Natural killer cell (primary cell): ENCODE measurements at regions not wholly inside any gene's neighbourhood (a gene's known extent, or its start where the extent isn't known, plus 50 kb on each side); places are given as distances from the start of the nearest gene placed in this dataset.

ENCODE experiments used
- ATAC-seq, 3 donors: fragments of 150-1000 bp in 2 of 3; fragments of 200-7000 bp in 1 of 3; cut with Tn5 transposase; 1 replicate in 1 of 3; 2 replicates in 2 of 3; pipeline ENCODE4 v1.10.0; 2021; ENCODE audit warnings: mild to moderate bottlenecking in 2 of 3, moderate library complexity in 2 of 3
- DNase-seq, 2 donors: peaks; one replicate each; pipeline versions ENCODE4 v3.0.0 to v3.0.0-alpha.2; 2013 to 2021; ENCODE audit warnings: mixed read lengths in 1 of 2
- H3K27ac ChIP-seq: one replicate; pipeline ENCODE4 v1.5.1; 2013; ENCODE audit warnings: mild to moderate bottlenecking, low read length
- H3K27me3 ChIP-seq: one replicate; pipeline ENCODE4 v1.6.1; 2013; ENCODE audit warnings: low read length; ENCODE audit not compliant: control insufficient read depth, insufficient read depth
- H3K36me3 ChIP-seq: one replicate; pipeline ENCODE4 v1.6.1; 2013; ENCODE audit warnings: low read length; ENCODE audit not compliant: control insufficient read depth, insufficient read depth
- H3K4me1 ChIP-seq: one replicate; pipeline ENCODE4 v1.6.1; 2013; ENCODE audit warnings: low read length; ENCODE audit not compliant: control insufficient read depth, insufficient read depth
- H3K4me3 ChIP-seq: one replicate; pipeline ENCODE4 v1.5.1; 2013; ENCODE audit warnings: low read length
- H3K9me3 ChIP-seq: one replicate; pipeline ENCODE4 v1.6.1; 2013; ENCODE audit warnings: low read length; ENCODE audit not compliant: control insufficient read depth, insufficient read depth
- H3K27ac Mint-ChIP-seq, 2 donors: one replicate each; pipeline ENCODE4 v1.8.0; 2022; ENCODE audit warnings: mild to moderate bottlenecking in 2 of 2, mixed read lengths in 2 of 2, moderate library complexity in 1 of 2
- H3K27me3 Mint-ChIP-seq, 2 donors: one replicate each; pipeline ENCODE4 v1.8.0; 2022; ENCODE audit warnings: low read depth in 2 of 2, mixed read lengths in 2 of 2
- H3K36me3 Mint-ChIP-seq: one replicate; pipeline ENCODE4 v1.8.0; 2022; ENCODE audit warnings: mixed read lengths
- H3K4me1 Mint-ChIP-seq, 2 donors: one replicate each; pipeline ENCODE4 v1.8.0; 2022; ENCODE audit warnings: mixed read lengths in 2 of 2
- H3K4me3 Mint-ChIP-seq: one replicate; pipeline ENCODE4 v1.8.0; 2022; ENCODE audit warnings: mild to moderate bottlenecking, moderate library complexity, mixed read lengths
- H3K9me3 Mint-ChIP-seq, 2 donors: one replicate each; pipeline ENCODE4 v1.8.0; 2022; ENCODE audit warnings: mixed read lengths in 2 of 2
- WGBS: methylation state at CpG from one replicate; pipeline ENCODE4 v1.1.7; 2013; ENCODE audit warnings: missing lambda C conversion rate; ENCODE audit not compliant: insufficient coverage; 5-methylcytosine and 5-hydroxymethylcytosine counted together
- intact Hi-C: fragments of 100-400 bp; cut with micrococcal nuclease; formaldehyde crosslinking; loops from one replicate; pipeline ENCODE4 v1.14.2; 2022
- TF ChIP-seq, protein P1 (sequence below): fragments of 200-600 bp; IDR thresholded peaks from one replicate; pipeline ENCODE4 v1.8.0; 2022; ENCODE audit warnings: antibody characterized with exemption

DNA sequence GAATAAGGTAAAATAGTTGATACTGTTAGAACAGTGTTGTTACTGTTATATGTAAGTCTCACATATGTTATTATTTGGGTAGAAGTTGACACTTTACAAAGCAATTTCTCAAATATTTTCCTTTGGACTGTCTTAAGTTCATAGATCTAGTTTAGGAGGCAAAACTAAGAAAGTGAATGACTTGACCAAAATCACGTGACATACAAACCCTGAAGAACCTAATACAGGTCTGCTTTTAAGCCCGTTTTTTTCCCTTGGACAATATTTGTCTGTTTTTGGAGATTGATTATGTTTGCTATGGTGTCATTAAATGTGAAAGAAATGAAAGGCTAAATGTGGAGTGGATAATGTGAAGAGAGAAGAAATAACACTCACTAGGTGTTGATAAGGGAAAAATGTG lies 644.9 kb upstream of the PITX2 start:
- Histone ChIP-seq H3K4me1 (no peaks in the 10 kb centered on the region), H3K4me3 (no peak overlapping the region), H3K9me3 (no peaks in the 10 kb centered on the region), H3K27me3 (no peaks in the 10 kb centered on the region), H3K27ac (no peak overlapping the region), H3K36me3 (no peaks in the 10 kb centered on the region)
- intact Hi-C loops, result no loop called here
- H3K4me1 Mint-ChIP-seq, result no peaks in the 10 kb centered on the region
- H3K27me3 Mint-ChIP-seq, result no peaks in the 10 kb centered on the region
- TF ChIP-seq, protein P1, sequence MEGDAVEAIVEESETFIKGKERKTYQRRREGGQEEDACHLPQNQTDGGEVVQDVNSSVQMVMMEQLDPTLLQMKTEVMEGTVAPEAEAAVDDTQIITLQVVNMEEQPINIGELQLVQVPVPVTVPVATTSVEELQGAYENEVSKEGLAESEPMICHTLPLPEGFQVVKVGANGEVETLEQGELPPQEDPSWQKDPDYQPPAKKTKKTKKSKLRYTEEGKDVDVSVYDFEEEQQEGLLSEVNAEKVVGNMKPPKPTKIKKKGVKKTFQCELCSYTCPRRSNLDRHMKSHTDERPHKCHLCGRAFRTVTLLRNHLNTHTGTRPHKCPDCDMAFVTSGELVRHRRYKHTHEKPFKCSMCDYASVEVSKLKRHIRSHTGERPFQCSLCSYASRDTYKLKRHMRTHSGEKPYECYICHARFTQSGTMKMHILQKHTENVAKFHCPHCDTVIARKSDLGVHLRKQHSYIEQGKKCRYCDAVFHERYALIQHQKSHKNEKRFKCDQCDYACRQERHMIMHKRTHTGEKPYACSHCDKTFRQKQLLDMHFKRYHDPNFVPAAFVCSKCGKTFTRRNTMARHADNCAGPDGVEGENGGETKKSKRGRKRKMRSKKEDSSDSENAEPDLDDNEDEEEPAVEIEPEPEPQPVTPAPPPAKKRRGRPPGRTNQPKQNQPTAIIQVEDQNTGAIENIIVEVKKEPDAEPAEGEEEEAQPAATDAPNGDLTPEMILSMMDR, result no peak
- peaks cover 3 to 11% of the 10 kb centered on the region in 2 donors for H3K9me3 Mint-ChIP-seq
- H3K36me3 Mint-ChIP-seq, result no peaks in the 10 kb centered on the region
- H3K27ac Mint-ChIP-seq, result no peak overlapping the region
- H3K4me3 Mint-ChIP-seq, result no peak overlapping the region
- no peak for DNase-seq
- 91% methylated on average over 2 of the region's 2 CpGs for WGBS
- no peak for ATAC-seq

DNA sequence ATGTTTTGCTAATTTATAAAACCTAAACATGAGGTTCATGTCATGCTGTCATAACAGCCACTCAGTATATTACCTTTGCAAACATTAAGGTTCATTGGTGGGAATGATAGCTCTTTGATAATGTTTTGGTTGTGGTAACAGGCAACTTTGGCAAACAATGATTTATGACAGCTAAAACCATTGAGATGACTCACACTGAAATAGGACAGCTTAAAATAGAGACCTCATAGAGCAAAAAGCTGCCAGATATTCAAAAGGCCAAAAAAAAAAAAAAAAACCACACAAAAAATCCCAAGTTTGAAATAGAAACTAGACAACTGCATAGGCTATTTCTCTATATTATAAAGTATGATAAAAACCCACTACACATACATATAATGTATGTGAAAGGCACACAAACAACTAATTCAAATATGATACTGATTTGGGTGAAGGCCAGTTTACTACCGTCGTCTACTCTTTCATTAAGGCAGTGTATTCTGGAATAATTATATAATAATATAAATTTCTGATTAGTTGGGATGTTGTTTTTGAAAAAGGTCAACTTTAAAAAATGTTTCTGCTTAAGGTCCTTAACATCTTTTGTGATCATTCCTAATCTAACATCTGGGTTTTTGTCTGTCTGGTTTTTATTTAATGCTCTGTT lies 646.0 kb upstream of the PITX2 start:
- no CpG with 5 or more reads among the region's 2 CpGs for whole genome bisulfite sequencing
- Histone ChIP-seq H3K27ac (no peak overlapping the region), H3K9me3 (no peaks in the 10 kb centered on the region), H3K27me3 (no peaks in the 10 kb centered on the region), H3K4me3 (no peak overlapping the region), H3K36me3 (no peaks in the 10 kb centered on the region), H3K4me1 (no peaks in the 10 kb centered on the region)
- H3K27ac Mint-ChIP-seq, result no peak overlapping the region
- ATAC-seq, result no peak
- no peaks in the 10 kb centered on the region for H3K4me1 Mint-ChIP-seq
- H3K27me3 Mint-ChIP-seq, result no peaks in the 10 kb centered on the region
- intact Hi-C loops, result no loop called here
- no peaks in the 10 kb centered on the region for H3K36me3 Mint-ChIP-seq
- peaks cover 4 to 13% of the 10 kb centered on the region in 2 donors for H3K9me3 Mint-ChIP-seq
- TF ChIP-seq, protein P1, result no peak
- DNase-seq, result no peak
- no peak overlapping the region for H3K4me3 Mint-ChIP-seq

DNA sequence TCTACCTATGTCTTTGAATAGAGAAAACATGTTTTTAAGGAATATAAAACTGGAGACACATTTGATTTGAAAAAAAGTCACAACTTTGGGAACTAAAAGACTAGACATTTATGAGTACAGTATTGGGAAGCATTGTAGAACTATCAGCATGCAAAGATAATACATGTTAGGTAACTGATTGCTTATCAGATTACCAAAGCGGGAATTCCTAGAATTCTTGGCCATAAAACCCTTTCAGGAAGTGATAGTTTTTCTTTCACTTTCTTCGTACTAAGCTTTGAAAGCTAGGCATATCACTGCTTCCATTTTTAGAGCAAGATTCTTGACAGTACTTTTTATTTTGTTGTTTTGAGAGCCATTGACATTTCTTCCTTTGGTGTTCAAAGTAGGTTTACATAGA lies 646.6 kb upstream of the PITX2 start:
- H3K27me3 Mint-ChIP-seq, result no peaks in the 10 kb centered on the region
- H3K9me3 Mint-ChIP-seq, result peaks cover 4 to 13% of the 10 kb centered on the region in 2 donors
- Histone ChIP-seq H3K27ac (no peak overlapping the region), H3K9me3 (no peaks in the 10 kb centered on the region), H3K36me3 (no peaks in the 10 kb centered on the region), H3K4me3 (no peak overlapping the region), H3K27me3 (no peaks in the 10 kb centered on the region), H3K4me1 (no peaks in the 10 kb centered on the region)
- WGBS, result 27% methylated on average over 2 of the region's 2 CpGs
- DNase-seq, result no peak
- intact Hi-C loops, result no loop called here
- H3K27ac Mint-ChIP-seq, result no peak overlapping the region
- H3K4me3 Mint-ChIP-seq, result no peak overlapping the region
- TF ChIP-seq, protein P1, result no peak
- ATAC-seq, result no peak
- H3K36me3 Mint-ChIP-seq, result no peaks in the 10 kb centered on the region
- no peaks in the 10 kb centered on the region for H3K4me1 Mint-ChIP-seq

DNA sequence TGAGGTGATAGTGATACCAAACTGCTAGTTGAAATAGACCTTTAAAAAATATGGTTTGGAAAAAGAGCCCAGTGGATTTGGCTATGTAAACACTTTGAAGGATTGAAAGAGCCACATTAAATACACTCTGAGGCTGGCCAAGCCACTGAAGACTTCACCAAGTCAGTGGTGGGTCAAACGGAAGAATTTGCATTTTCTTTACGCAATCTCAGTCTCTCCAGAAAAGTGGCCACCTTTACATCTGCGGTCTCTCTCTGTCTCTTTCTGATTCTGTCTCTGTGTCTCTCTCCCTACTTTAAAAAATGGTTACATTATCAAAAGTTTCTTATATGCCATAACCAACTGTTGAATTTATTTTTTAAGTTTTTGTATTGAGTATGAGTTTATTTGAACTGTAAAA lies 651.2 kb upstream of the PITX2 start:
- Mint-ChIP-seq H3K27me3 (no peaks in the 10 kb centered on the region), H3K9me3 (peaks cover 4 to 5% of the 10 kb centered on the region in 2 donors), H3K36me3 (no peaks in the 10 kb centered on the region), H3K4me1 (no peaks in the 10 kb centered on the region), H3K4me3 (no peak overlapping the region), H3K27ac (no peak overlapping the region)
- Histone ChIP-seq H3K27ac (no peak overlapping the region), H3K9me3 (no peaks in the 10 kb centered on the region), H3K4me1 (no peaks in the 10 kb centered on the region), H3K27me3 (no peaks in the 10 kb centered on the region), H3K36me3 (no peaks in the 10 kb centered on the region), H3K4me3 (no peak overlapping the region)
- 88% methylated on average over 3 of the region's 3 CpGs for WGBS
- TF ChIP-seq, protein P1, result no peak
- no peak for ATAC-seq
- no peak for DNase-seq
- intact Hi-C loops, result no loop called here
